ENCODE measurements at regions not wholly inside any gene's neighbourhood (a gene's known extent, or its start where the extent isn't known, plus 50 kb on each side); places are given as distances from the start of the nearest gene placed in this dataset.
"Not testable (repeated sequence)": the region's sequence is repeated elsewhere in the genome, so short reads cannot be mapped to it uniquely, and the experiment has no call there.

GRCh38 chr5:130955041-130955440 is 210.0 kb downstream of the HINT1 start:
- no peak for DNase-seq (ENCODE audit: low spot score)

- no peak for DNase-seq (ENCODE audit: low spot score)
Observed at GRCh38 chr5:130954336-130954735, 210.7 kb downstream of the HINT1 start.

- no peak for DNase-seq (ENCODE audit: low spot score)
Observed at GRCh38 chr5:130939059-130939458, 226.0 kb downstream of the HINT1 start.

- DNase-seq (ENCODE audit: low spot score), result no peak
Observed at GRCh38 chr5:130937046-130937445, 228.0 kb downstream of the HINT1 start.

GRCh38 chr5:130923543-130924124 is 241.4 kb downstream of the HINT1 start:
- DNase-seq (ENCODE audit: low spot score), result no peak

- DNase-seq (ENCODE audit: low spot score), result no peak
Observed at GRCh38 chr5:130912088-130912487, 253.0 kb downstream of the HINT1 start.

- DNase-seq (ENCODE audit: low spot score), result no peak
Observed at GRCh38 chr5:130908186-130908585, 256.9 kb downstream of the HINT1 start.

- DNase-seq (ENCODE audit: low spot score), result not testable (repeated sequence)
Observed at GRCh38 chr5:130897537-130898195, 267.4 kb downstream of the HINT1 start.

- not testable (repeated sequence) for DNase-seq (ENCODE audit: low spot score)
Observed at GRCh38 chr5:130897181-130897536, 267.9 kb downstream of the HINT1 start.

- DNase-seq (ENCODE audit: low spot score), result no peak
Observed at GRCh38 chr5:130896636-130897035, 268.4 kb downstream of the HINT1 start.

GRCh38 chr5:130893006-130893405 is 272.1 kb downstream of the HINT1 start:
- DNase-seq (ENCODE audit: low spot score), result no peak

GRCh38 chr5:130890610-130891009 is 274.4 kb downstream of the HINT1 start:
- no peak for DNase-seq (ENCODE audit: low spot score)

- no peak for DNase-seq (ENCODE audit: low spot score)
Observed at GRCh38 chr5:130885691-130886090, 279.4 kb downstream of the HINT1 start.

GRCh38 chr5:130885027-130885426 is 280.0 kb downstream of the HINT1 start:
- DNase-seq (ENCODE audit: low spot score), result no peak

- DNase-seq (ENCODE audit: low spot score), result no peak
Observed at GRCh38 chr5:130884023-130884422, 281.0 kb downstream of the HINT1 start.

GRCh38 chr5:130875656-130876055 is 289.4 kb downstream of the HINT1 start:
- DNase-seq (ENCODE audit: low spot score), result no peak

- no peak for DNase-seq (ENCODE audit: low spot score)
Observed at GRCh38 chr5:130874861-130875417, 290.1 kb downstream of the HINT1 start.

- peak; percentile 2 for DNase-seq (ENCODE audit: low spot score)
Observed at GRCh38 chr5:130871346-130872086, 293.5 kb downstream of the HINT1 start.

- DNase-seq (ENCODE audit: low spot score), result no peak
Observed at GRCh38 chr5:130870691-130871090, 294.4 kb downstream of the HINT1 start.

- DNase-seq (ENCODE audit: low spot score), result no peak
Observed at GRCh38 chr5:130868186-130868840, 296.7 kb downstream of the HINT1 start.

GRCh38 chr5:130845049-130845765 is 319.8 kb downstream of the HINT1 start:
- no peak for DNase-seq (ENCODE audit: low spot score)
